MG63 (cell line): ENCODE measurements at regions not wholly inside any gene's neighbourhood (a gene's known extent, or its start where the extent isn't known, plus 50 kb on each side); places are given as distances from the start of the nearest gene placed in this dataset.

Experiments
- DNase-seq: peaks from one replicate; pipeline ENCODE4 v3.0.0-alpha.2; 2020
- H3K27me3 ChIP-seq: fragments of 250-450 bp; sonication (Bioruptor Pico); 2 replicates; pipeline ENCODE4 v1.5.1; 2020; ENCODE audit warnings: mild to moderate bottlenecking, moderate library complexity
- H3K36me3 ChIP-seq: fragments of 250-450 bp; sonication (Bioruptor Pico); 2 replicates; pipeline ENCODE4 v1.5.1; 2020; ENCODE audit warnings: mild to moderate bottlenecking, moderate library complexity
- H3K4me3 ChIP-seq: fragments of 250-450 bp; sonication (Bioruptor Pico); 2 replicates; pipeline ENCODE4 v1.5.1; 2020; ENCODE audit warnings: mild to moderate bottlenecking, moderate library complexity
- H3K9me3 ChIP-seq: fragments of 250-450 bp; sonication (Bioruptor Pico); 2 replicates; pipeline ENCODE4 v1.5.1; 2020; ENCODE audit warnings: mild to moderate bottlenecking, moderate library complexity

GRCh38 chr22:47587861-47588577 is 825.6 kb downstream of the TBC1D22A start:
- Histone ChIP-seq H3K4me3 (no peak overlapping the region), H3K36me3 (no peaks in the 10 kb centered on the region), H3K9me3 (peaks cover 5% of the 10 kb centered on the region), H3K27me3 (no peaks in the 10 kb centered on the region)
- DNase-seq = no peak

GRCh38 chr22:47587361-47587760 is 824.9 kb downstream of the TBC1D22A start:
- DNase-seq = no peak
- H3K9me3 ChIP-seq = peaks cover 9% of the 10 kb centered on the region

GRCh38 chr22:47586946-47587345 is 824.5 kb downstream of the TBC1D22A start:
- peaks cover 11% of the 10 kb centered on the region for H3K9me3 ChIP-seq
- no peaks in the 10 kb centered on the region for H3K27me3 ChIP-seq
- DNase-seq = no peak
- no peak overlapping the region for H3K4me3 ChIP-seq
- H3K36me3 ChIP-seq = no peaks in the 10 kb centered on the region

More at GRCh38 chr22:47587361-47587760, 824.9 kb downstream of the TBC1D22A start:
- no peaks in the 10 kb centered on the region for H3K36me3 ChIP-seq
- no peaks in the 10 kb centered on the region for H3K27me3 ChIP-seq
- H3K4me3 ChIP-seq = no peak overlapping the region

- no peak overlapping the region for H3K4me3 ChIP-seq
- no peaks in the 10 kb centered on the region for H3K27me3 ChIP-seq
- H3K36me3 ChIP-seq = no peaks in the 10 kb centered on the region
- no peak for DNase-seq
- peaks cover 11% of the 10 kb centered on the region for H3K9me3 ChIP-seq
These were observed 823.6 kb downstream of the TBC1D22A start for GRCh38 chr22:47586038-47586437.

DNA sequence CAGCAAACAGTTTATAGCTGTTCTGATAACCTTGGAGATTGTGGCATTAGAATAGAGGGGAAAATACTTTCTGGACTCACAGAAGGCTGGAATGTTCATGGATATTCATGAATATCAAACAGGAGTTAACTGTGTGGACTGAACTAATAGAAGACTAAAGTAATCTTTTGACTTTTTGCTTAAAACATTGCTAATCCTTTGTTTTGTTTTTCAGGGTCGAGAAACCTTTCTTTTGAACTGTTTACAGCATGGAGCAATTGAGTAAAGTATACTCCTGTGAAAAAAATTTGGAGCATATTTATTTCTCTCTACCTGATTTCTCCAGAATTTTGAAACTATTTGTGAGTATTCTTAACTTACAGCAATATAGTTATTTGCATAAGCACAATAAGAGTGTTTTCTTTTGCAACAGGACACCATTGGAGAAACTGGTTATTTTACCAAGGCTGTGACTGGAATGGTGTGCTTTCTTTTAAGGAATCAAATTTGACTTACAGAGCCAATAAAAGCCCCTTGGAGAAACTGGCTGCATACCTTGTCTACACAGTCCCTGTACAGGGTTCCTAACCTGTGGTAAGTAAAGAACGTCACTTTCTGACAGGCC is 821.6 kb downstream of the TBC1D22A start:
- peaks cover 11% of the 10 kb centered on the region for H3K9me3 ChIP-seq
- H3K27me3 ChIP-seq = no peaks in the 10 kb centered on the region
- DNase-seq = no peak
- H3K36me3 ChIP-seq = no peaks in the 10 kb centered on the region
- no peak overlapping the region for H3K4me3 ChIP-seq

GRCh38 chr22:47582067-47582466 is 819.6 kb downstream of the TBC1D22A start:
- H3K9me3 ChIP-seq = peaks cover 11% of the 10 kb centered on the region
- DNase-seq = no peak
- no peaks in the 10 kb centered on the region for H3K27me3 ChIP-seq
- H3K36me3 ChIP-seq = no peaks in the 10 kb centered on the region
- H3K4me3 ChIP-seq = no peak overlapping the region

- H3K4me3 ChIP-seq = no peak overlapping the region
- H3K9me3 ChIP-seq = peaks cover 11% of the 10 kb centered on the region
- no peaks in the 10 kb centered on the region for H3K36me3 ChIP-seq
- H3K27me3 ChIP-seq = no peaks in the 10 kb centered on the region
- no peak for DNase-seq
These were observed 817.7 kb downstream of the TBC1D22A start for GRCh38 chr22:47580121-47580520.

DNA sequence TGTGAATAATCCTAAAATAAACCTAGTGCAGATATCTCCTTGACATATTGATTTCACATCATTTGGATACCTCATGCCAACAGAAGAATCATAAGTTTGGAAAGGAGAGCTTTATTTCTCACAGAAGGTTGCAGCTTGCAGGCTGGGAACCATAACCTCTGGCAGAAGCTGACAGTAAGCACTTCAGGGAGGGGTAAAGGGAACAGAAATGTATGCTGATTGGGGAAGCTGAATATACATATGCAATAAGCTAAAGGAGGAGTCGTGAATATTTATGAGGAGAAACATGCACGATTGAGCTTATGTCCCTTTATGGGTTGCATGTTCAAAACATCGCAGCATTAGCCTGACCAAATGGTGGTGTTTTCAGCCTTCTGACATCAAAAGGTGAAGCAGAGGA is 814.5 kb downstream of the TBC1D22A start:
- H3K4me3 ChIP-seq = no peak overlapping the region
- 0 out of 2 replicates have a peak, but pooled peaks cover under 1% of the 10 kb centered on the region for H3K9me3 ChIP-seq
- H3K36me3 ChIP-seq = no peaks in the 10 kb centered on the region
- no peak for DNase-seq
- no peaks in the 10 kb centered on the region for H3K27me3 ChIP-seq

GRCh38 chr22:47575291-47575690 is 812.8 kb downstream of the TBC1D22A start:
- no peak for DNase-seq
- Histone ChIP-seq H3K4me3 (no peak overlapping the region), H3K36me3 (no peaks in the 10 kb centered on the region), H3K9me3 (no peaks in the 10 kb centered on the region), H3K27me3 (no peaks in the 10 kb centered on the region)

DNA sequence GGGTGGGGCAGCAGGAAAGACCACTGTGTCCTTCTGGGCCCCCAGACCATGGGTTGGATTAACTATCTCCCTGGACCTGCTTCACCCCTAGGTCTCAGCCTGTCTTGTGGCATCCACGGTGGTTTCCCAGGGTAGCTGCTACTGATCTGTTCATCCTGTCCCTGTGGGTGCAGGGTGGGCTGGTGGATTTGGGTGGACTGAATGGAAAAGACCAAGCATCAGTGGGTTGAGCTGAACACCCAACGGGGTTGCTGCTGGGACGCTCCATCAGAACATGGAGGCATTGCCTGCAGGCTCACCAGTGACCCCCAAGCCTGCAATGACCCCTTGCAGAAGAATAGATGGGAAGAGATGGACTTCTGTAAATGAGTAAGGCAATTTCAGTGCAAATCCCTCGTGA is 812.1 kb downstream of the TBC1D22A start:
- Histone ChIP-seq H3K4me3 (no peak overlapping the region), H3K27me3 (no peaks in the 10 kb centered on the region), H3K9me3 (no peaks in the 10 kb centered on the region), H3K36me3 (no peaks in the 10 kb centered on the region)
- no peak for DNase-seq

DNA sequence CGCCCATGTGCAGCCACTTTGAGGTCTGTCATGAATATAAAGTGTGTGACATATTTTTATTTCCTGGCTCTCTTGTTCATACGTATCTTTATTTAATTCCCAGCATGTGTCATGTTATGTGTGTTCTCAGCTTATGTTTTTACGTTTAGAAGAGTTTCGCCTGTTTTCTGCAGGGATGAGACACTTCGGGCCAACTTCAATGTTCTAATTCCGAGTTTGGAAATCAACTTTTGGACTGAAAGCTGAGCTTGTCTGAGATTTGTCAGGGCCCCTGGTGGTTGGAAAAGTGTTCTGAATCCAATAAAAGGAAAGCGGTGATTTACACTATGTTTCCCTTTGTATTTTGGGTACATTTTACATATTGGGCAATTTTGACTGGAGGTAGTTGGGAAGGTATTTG is 810.7 kb downstream of the TBC1D22A start:
- DNase-seq = no peak
- Histone ChIP-seq H3K27me3 (no peaks in the 10 kb centered on the region), H3K9me3 (no peaks in the 10 kb centered on the region), H3K36me3 (no peaks in the 10 kb centered on the region), H3K4me3 (no peak overlapping the region)

DNA sequence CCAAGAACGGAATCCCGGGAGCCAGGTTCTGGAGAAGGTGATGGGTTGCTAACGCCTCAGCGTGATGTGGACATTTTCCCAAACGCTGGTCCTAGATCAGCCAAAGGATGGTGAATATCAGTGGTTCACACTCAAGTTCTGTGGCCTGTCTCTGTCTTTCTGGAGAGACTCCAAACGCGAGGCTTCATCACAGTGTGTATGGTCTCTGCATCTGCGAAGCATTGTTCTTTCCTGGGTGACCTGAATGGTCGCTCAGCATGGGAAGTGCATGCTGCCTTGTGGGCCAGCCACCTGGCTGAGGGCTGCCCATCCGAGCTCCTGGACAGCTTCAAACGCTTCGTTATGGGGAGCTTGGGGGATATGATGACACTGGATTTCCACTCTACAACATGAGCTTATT is 810.0 kb downstream of the TBC1D22A start:
- no peak overlapping the region for H3K4me3 ChIP-seq
- no peaks in the 10 kb centered on the region for H3K36me3 ChIP-seq
- no peaks in the 10 kb centered on the region for H3K27me3 ChIP-seq
- no peaks in the 10 kb centered on the region for H3K9me3 ChIP-seq
- no peak for DNase-seq

DNA sequence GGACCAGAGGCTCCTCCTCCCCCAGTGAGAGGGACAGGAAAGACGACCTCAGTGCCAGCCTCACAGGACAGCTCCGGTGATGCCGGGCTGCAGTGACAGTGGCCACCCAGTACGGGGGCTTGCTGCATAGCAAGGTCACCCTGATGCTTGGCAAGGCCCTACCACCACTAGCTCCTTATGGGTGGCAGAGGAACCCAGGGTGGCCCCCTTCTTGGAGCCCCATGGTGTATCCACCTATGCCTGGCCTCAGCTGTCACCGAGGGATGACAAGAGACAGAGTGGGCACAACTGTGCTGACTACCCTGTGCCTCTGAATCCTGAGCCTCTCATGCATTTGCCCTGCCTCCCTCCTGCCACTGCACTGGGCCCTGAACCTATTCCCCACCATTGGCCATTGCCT is 809.2 kb downstream of the TBC1D22A start:
- no peaks in the 10 kb centered on the region for H3K27me3 ChIP-seq
- H3K4me3 ChIP-seq = no peak overlapping the region
- H3K36me3 ChIP-seq = no peaks in the 10 kb centered on the region
- DNase-seq = no peak
- no peaks in the 10 kb centered on the region for H3K9me3 ChIP-seq

- Histone ChIP-seq H3K27me3 (no peaks in the 10 kb centered on the region), H3K9me3 (no peaks in the 10 kb centered on the region), H3K36me3 (no peaks in the 10 kb centered on the region), H3K4me3 (no peak overlapping the region)
- DNase-seq = no peak
These were observed 808.4 kb downstream of the TBC1D22A start for GRCh38 chr22:47570851-47571250.

DNA sequence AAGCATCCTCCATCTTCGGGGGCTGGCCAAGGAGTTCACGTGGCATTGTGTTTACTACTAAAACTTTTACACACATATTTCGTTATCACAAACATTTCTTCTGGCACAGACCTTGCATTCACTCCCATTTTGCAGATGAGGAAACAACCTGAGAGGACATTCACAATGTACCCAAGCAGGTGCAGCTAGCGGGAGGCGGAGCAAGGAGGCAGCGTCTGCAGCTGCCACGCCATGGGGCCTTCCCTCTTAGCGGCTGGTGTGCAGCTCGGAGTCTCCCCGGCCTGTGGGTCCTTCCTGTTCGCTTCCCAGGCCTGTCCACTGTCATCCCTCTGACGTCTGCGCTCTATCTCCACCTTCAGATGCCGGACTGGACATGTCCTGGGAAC is 807.8 kb downstream of the TBC1D22A start:
- no peaks in the 10 kb centered on the region for H3K36me3 ChIP-seq
- no peak for DNase-seq
- no peaks in the 10 kb centered on the region for H3K9me3 ChIP-seq
- H3K4me3 ChIP-seq = no peak overlapping the region
- no peaks in the 10 kb centered on the region for H3K27me3 ChIP-seq

GRCh38 chr22:47569389-47570299 is 807.2 kb downstream of the TBC1D22A start:
- Histone ChIP-seq H3K36me3 (no peaks in the 10 kb centered on the region), H3K27me3 (no peaks in the 10 kb centered on the region), H3K4me3 (no peak overlapping the region), H3K9me3 (no peaks in the 10 kb centered on the region)
- DNase-seq = no peak

DNA sequence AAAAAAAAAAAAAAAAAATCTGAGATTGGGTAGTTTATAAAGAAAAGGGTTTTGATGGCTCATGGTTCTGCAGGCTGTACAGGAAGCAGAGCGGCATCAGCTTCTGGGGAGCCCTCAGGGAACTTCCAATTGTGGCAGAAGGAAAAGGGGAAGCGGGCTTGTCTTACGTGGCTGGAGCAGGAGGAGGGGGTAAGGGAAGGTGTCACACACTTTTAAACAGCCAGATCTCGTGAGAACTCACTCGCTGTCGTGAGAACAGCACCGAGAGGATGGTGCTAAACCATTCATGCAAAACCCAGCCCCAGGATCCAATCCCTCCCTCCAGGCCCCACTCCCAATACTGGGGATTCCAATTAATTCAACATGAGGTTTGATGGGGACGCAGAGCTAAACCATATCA is 806.2 kb downstream of the TBC1D22A start:
- H3K27me3 ChIP-seq = no peaks in the 10 kb centered on the region
- no peak overlapping the region for H3K4me3 ChIP-seq
- H3K36me3 ChIP-seq = no peaks in the 10 kb centered on the region
- no peak for DNase-seq
- H3K9me3 ChIP-seq = no peaks in the 10 kb centered on the region
